GM21723 (cell line): ENCODE measurements at regions not wholly inside any gene's neighbourhood (a gene's known extent, or its start where the extent isn't known, plus 50 kb on each side); places are given as distances from the start of the nearest gene placed in this dataset.
"Not testable (repeated sequence)": the region's sequence is repeated elsewhere in the genome, so short reads cannot be mapped to it uniquely, and the experiment has no call there.

Experiments
- ATAC-seq: cut with Tn5 transposase; IDR thresholded peaks from one replicate; pipeline ENCODE4 v1.9.1; 2021; ENCODE audit warnings: mild to moderate bottlenecking, moderate library complexity; ENCODE audit not compliant: unreplicated experiment

- no peak for ATAC-seq
These were observed 422.7 kb upstream of the GRAMD2B start for GRCh38 chr5:126000507-126000906.

- no peak for ATAC-seq
These were observed 420.8 kb upstream of the GRAMD2B start for GRCh38 chr5:126002222-126002897.

GRCh38 chr5:126003309-126003708 is 419.9 kb upstream of the GRAMD2B start:
- ATAC-seq, result no peak

GRCh38 chr5:126004636-126005035 is 418.6 kb upstream of the GRAMD2B start:
- ATAC-seq, result no peak

GRCh38 chr5:126007841-126008240 is 415.4 kb upstream of the GRAMD2B start:
- no peak for ATAC-seq

- ATAC-seq, result no peak
These were observed 413.6 kb upstream of the GRAMD2B start for GRCh38 chr5:126009566-126009965.

- not testable (repeated sequence) for ATAC-seq
These were observed 411.7 kb upstream of the GRAMD2B start for GRCh38 chr5:126011526-126011925.

- no peak for ATAC-seq
These were observed 408.5 kb upstream of the GRAMD2B start for GRCh38 chr5:126014676-126015075.

GRCh38 chr5:126015235-126016181 is 407.7 kb upstream of the GRAMD2B start:
- no peak for ATAC-seq

- no peak for ATAC-seq
These were observed 407.0 kb upstream of the GRAMD2B start for GRCh38 chr5:126016256-126016655.

GRCh38 chr5:126017096-126017495 is 406.1 kb upstream of the GRAMD2B start:
- no peak for ATAC-seq

- no peak for ATAC-seq
These were observed 402.4 kb upstream of the GRAMD2B start for GRCh38 chr5:126020770-126021169.

- ATAC-seq, result no peak
These were observed 399.2 kb upstream of the GRAMD2B start for GRCh38 chr5:126023994-126024441.

GRCh38 chr5:126027149-126027548 is 396.1 kb upstream of the GRAMD2B start:
- no peak for ATAC-seq

GRCh38 chr5:126027652-126028051 is 395.6 kb upstream of the GRAMD2B start:
- ATAC-seq, result no peak

- no peak for ATAC-seq
These were observed 394.9 kb upstream of the GRAMD2B start for GRCh38 chr5:126028336-126028735.

- not testable (repeated sequence) for ATAC-seq
These were observed 393.9 kb upstream of the GRAMD2B start for GRCh38 chr5:126029282-126029681.

- no peak for ATAC-seq
These were observed 392.5 kb upstream of the GRAMD2B start for GRCh38 chr5:126030698-126031097.

- no peak for ATAC-seq
These were observed 391.1 kb upstream of the GRAMD2B start for GRCh38 chr5:126031989-126032716.

- no peak for ATAC-seq
These were observed 379.5 kb upstream of the GRAMD2B start for GRCh38 chr5:126043688-126044087.

- no peak for ATAC-seq
These were observed 379.0 kb upstream of the GRAMD2B start for GRCh38 chr5:126044111-126044668.
